SU-DHL-6 (cell line): ENCODE measurements at regions not wholly inside any gene's neighbourhood (a gene's known extent, or its start where the extent isn't known, plus 50 kb on each side); places are given as distances from the start of the nearest gene placed in this dataset.
"Not testable (repeated sequence)": the region's sequence is repeated elsewhere in the genome, so short reads cannot be mapped to it uniquely, and the experiment has no call there.

Source experiments
- EZH2phosphoT487 ChIP-seq: fragments of 200-600 bp; sonication (generic), shearing (Covaris generic); conservative IDR thresholded peaks from 2 replicates; pipeline ENCODE4 v1.6.1; 2018; ENCODE audit warnings: mild to moderate bottlenecking, antibody characterized with exemption, low read length, moderate library complexity, mixed read lengths
- TF ChIP-seq, protein P1 (sequence below): fragments of 200-600 bp; sonication (generic); IDR thresholded peaks from one replicate; pipeline ENCODE4 v1.5.1; 2017; ENCODE audit warnings: antibody characterized with exemption, mild to moderate bottlenecking, low read length, moderate library complexity; ENCODE audit not compliant: insufficient read depth, poor library complexity, severe bottlenecking

GRCh38 chr13:22814433-22814832 is 366.3 kb upstream of the SGCG start:
- TF ChIP-seq, protein P1, sequence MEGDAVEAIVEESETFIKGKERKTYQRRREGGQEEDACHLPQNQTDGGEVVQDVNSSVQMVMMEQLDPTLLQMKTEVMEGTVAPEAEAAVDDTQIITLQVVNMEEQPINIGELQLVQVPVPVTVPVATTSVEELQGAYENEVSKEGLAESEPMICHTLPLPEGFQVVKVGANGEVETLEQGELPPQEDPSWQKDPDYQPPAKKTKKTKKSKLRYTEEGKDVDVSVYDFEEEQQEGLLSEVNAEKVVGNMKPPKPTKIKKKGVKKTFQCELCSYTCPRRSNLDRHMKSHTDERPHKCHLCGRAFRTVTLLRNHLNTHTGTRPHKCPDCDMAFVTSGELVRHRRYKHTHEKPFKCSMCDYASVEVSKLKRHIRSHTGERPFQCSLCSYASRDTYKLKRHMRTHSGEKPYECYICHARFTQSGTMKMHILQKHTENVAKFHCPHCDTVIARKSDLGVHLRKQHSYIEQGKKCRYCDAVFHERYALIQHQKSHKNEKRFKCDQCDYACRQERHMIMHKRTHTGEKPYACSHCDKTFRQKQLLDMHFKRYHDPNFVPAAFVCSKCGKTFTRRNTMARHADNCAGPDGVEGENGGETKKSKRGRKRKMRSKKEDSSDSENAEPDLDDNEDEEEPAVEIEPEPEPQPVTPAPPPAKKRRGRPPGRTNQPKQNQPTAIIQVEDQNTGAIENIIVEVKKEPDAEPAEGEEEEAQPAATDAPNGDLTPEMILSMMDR = not testable (repeated sequence)
- TF ChIP-seq EZH2phosphoT487 = not testable (repeated sequence)
